H1 (cell line): ENCODE measurements at regions not wholly inside any gene's neighbourhood (a gene's known extent, or its start where the extent isn't known, plus 50 kb on each side); places are given as distances from the start of the nearest gene placed in this dataset.

ENCODE experiments used
- CTCF ChIA-PET: fragments of 300-600 bp; sonication (Branson Sonifier 250); formaldehyde crosslinking; loops from one replicate; lab custom pipeline; 2021; ENCODE audit not compliant: partially characterized antibody; lab: Charles Lee
- POLR2A ChIA-PET: fragments of 300-600 bp; sonication (Branson Sonifier 250); formaldehyde crosslinking; loops from one replicate; lab custom pipeline; 2021; ENCODE audit warnings: inconsistent platforms; ENCODE audit not compliant: partially characterized antibody; lab: Charles Lee
- DNase-seq, 2 experiments: peaks; one replicate each; pipeline versions ENCODE4 v3.0.0 to v3.0.0-alpha.2; 2010 to 2022; ENCODE audit warnings: low spot score in 2 of 2, low read depth in 1 of 2, mixed read lengths in 1 of 2
- FAIRE-seq: peaks from 2 replicates; lab custom pipeline; 2011; peaks lifted over from hg19 to GRCh38; lab: Jason Lieb, UNC
- H2AFZ ChIP-seq: 2 replicates; pipeline ENCODE4 v1.8.1; 2012; ENCODE audit warnings: low read length, inconsistent platforms
- H2AK5ac ChIP-seq: 2 replicates; pipeline ENCODE4 v1.6.1; 2013; ENCODE audit warnings: low read depth, low read length
- H2BK120ac ChIP-seq: replicated peaks from 2 replicates; pipeline ENCODE3; 2013; ENCODE audit warnings: low read depth, low read length, inconsistent platforms
- H2BK12ac ChIP-seq: 2 replicates; pipeline ENCODE4 v1.6.1; 2013; ENCODE audit warnings: low read depth, low read length
- H2BK15ac ChIP-seq: 2 replicates; pipeline ENCODE4 v1.6.1; 2013; ENCODE audit warnings: low read length
- H2BK20ac ChIP-seq: 2 replicates; pipeline ENCODE4 v1.6.1; 2013; ENCODE audit warnings: low read length
- H2BK5ac ChIP-seq: 2 replicates; pipeline ENCODE4 v1.6.1; 2013; ENCODE audit warnings: low read depth, low read length
- H3K14ac ChIP-seq: 2 replicates; pipeline ENCODE4 v1.6.1; 2013; ENCODE audit warnings: inconsistent platforms; ENCODE audit not compliant: insufficient read length
- H3K18ac ChIP-seq: 2 replicates; pipeline ENCODE4 v1.6.1; 2013; ENCODE audit warnings: low read length; ENCODE audit errors: extremely low read depth
- H3K23ac ChIP-seq: 2 replicates; pipeline ENCODE4 v1.6.1; 2013; ENCODE audit warnings: inconsistent platforms; ENCODE audit not compliant: insufficient read length
- H3K23me2 ChIP-seq: 2 replicates; pipeline ENCODE4 v1.6.1; 2013; ENCODE audit warnings: low read depth, low read length
- H3K27ac ChIP-seq: 2 replicates; pipeline ENCODE4 v1.6.1; 2011; ENCODE audit warnings: low read depth, low read length, inconsistent platforms
- H3K27me3 ChIP-seq, 4 experiments: replicated peaks in 1 of 4; 1 replicate in 1 of 4; 2 replicates in 3 of 4; pipeline versions ENCODE4 v1.6.1 to v1.8.1; 2011 to 2013; ENCODE audit warnings: low read length in 3 of 4, mild to moderate bottlenecking in 3 of 4, inconsistent platforms in 2 of 4, mixed read lengths in 2 of 4, moderate library complexity in 1 of 4; ENCODE audit not compliant: control insufficient read depth in 3 of 4, insufficient read depth in 3 of 4; ENCODE audit errors: extremely low read depth in 1 of 4
- H3K36me3 ChIP-seq, 4 experiments: 2 replicates each; pipeline versions ENCODE4 v1.6.1 to v1.8.1; 2011 to 2013; ENCODE audit warnings: mild to moderate bottlenecking in 4 of 4, low read length in 3 of 4, moderate library complexity in 2 of 4, control low read depth in 1 of 4, inconsistent platforms in 1 of 4; ENCODE audit not compliant: insufficient read depth in 4 of 4, control insufficient read depth in 2 of 4
- H3K4ac ChIP-seq: replicated peaks from 2 replicates; pipeline ENCODE3; 2013; ENCODE audit warnings: low read length, low read depth, mixed read lengths, inconsistent platforms; ENCODE audit not compliant: insufficient read length
- H3K4me1 ChIP-seq, 4 experiments: replicated peaks in 1 of 4; 1 replicate in 1 of 4; 2 replicates in 3 of 4; pipeline versions ENCODE4 v1.6.1 to v1.8.1; 2011 to 2013; ENCODE audit warnings: low read length in 3 of 4, inconsistent platforms in 2 of 4, mixed read lengths in 1 of 4; ENCODE audit not compliant: insufficient read depth in 4 of 4, control insufficient read depth in 3 of 4
- H3K4me2 ChIP-seq, 2 experiments: 2 replicates each; pipeline versions ENCODE4 v1.6.1 to v1.8.1; 2011 to 2013; ENCODE audit warnings: low read depth in 2 of 2, low read length in 2 of 2, control low read depth in 1 of 2, inconsistent platforms in 1 of 2, mild to moderate bottlenecking in 1 of 2; ENCODE audit not compliant: insufficient read depth in 1 of 2
- H3K4me3 ChIP-seq, 4 experiments: fragments of 200-600, 300-600 bp in 1 of 4; sonication (generic), shearing (Covaris generic), sonication (Bioruptor Twin) in 1 of 4; 2 replicates each; pipeline versions ENCODE4 v1.5.1 to v1.8.1; 2011 to 2016; ENCODE audit warnings: low read length in 4 of 4, low read depth in 3 of 4, control low read depth in 2 of 4, inconsistent platforms in 2 of 4, mild to moderate bottlenecking in 2 of 4, mixed read lengths in 1 of 4, moderate library complexity in 1 of 4; ENCODE audit not compliant: insufficient read depth in 2 of 4; ENCODE audit errors: extremely low read depth in 1 of 4
- H3K56ac ChIP-seq: replicated peaks from 2 replicates; pipeline ENCODE3; 2013; ENCODE audit warnings: low read depth, mild to moderate bottlenecking, mixed read lengths, low read length, inconsistent platforms; ENCODE audit not compliant: insufficient read length
- H3K79me1 ChIP-seq: 2 replicates; pipeline ENCODE4 v1.6.1; 2013; ENCODE audit warnings: low read depth, low read length, control low read depth
- H3K79me2 ChIP-seq, 2 experiments: 2 replicates each; pipeline versions ENCODE4 v1.6.1 to v1.8.1; 2012 to 2013; ENCODE audit warnings: low read length in 2 of 2, mild to moderate bottlenecking in 2 of 2, inconsistent platforms in 1 of 2; ENCODE audit not compliant: insufficient read depth in 2 of 2, control insufficient read depth in 1 of 2
- H3K9ac ChIP-seq, 4 experiments: replicated peaks in 1 of 4; 1 replicate in 1 of 4; 2 replicates in 3 of 4; pipeline versions ENCODE4 v1.6.1 to v1.8.1; 2011 to 2013; ENCODE audit warnings: low read depth in 3 of 4, low read length in 3 of 4, control low read depth in 2 of 4, mild to moderate bottlenecking in 2 of 4, moderate library complexity in 2 of 4, inconsistent platforms in 1 of 4; ENCODE audit errors: extremely low read depth in 1 of 4
- H3K9me3 ChIP-seq, 2 experiments: 2 replicates each; pipeline versions ENCODE4 v1.6.1 to v1.8.1; 2012 to 2013; ENCODE audit warnings: mild to moderate bottlenecking in 2 of 2, moderate library complexity in 2 of 2, control low read depth in 1 of 2, inconsistent platforms in 1 of 2, low read depth in 1 of 2, low read length in 1 of 2, mixed read lengths in 1 of 2; ENCODE audit not compliant: insufficient read depth in 2 of 2
- H4K20me1 ChIP-seq, 2 experiments: replicated peaks in 1 of 2; 2 replicates each; pipeline versions ENCODE3 to v1.8.1; 2011 to 2013; ENCODE audit warnings: inconsistent platforms in 2 of 2, low read length in 2 of 2, mild to moderate bottlenecking in 1 of 2; ENCODE audit not compliant: insufficient read depth in 2 of 2, control insufficient read depth in 1 of 2
- H4K5ac ChIP-seq: 2 replicates; pipeline ENCODE4 v1.6.1; 2013; ENCODE audit warnings: low read length, low read depth, mixed read lengths, inconsistent platforms; ENCODE audit not compliant: insufficient read length
- H4K8ac ChIP-seq: 2 replicates; pipeline ENCODE4 v1.8.0; 2013; ENCODE audit warnings: mild to moderate bottlenecking, moderate library complexity, low read length, inconsistent platforms; ENCODE audit not compliant: insufficient read depth; ENCODE audit errors: extremely low read depth
- H4K91ac ChIP-seq: replicated peaks from 2 replicates; pipeline ENCODE3; 2013; ENCODE audit warnings: low read length, mixed read lengths, inconsistent platforms; ENCODE audit not compliant: insufficient read length
- BCL11A ChIP-seq, 2 experiments: IDR thresholded peaks; one replicate each; pipeline ENCODE4 v1.6.1; 2011; ENCODE audit warnings: low read depth in 2 of 2, low read length in 2 of 2, mild to moderate bottlenecking in 2 of 2
- BRCA1 ChIP-seq: IDR thresholded peaks from 2 replicates; pipeline ENCODE4 v1.6.1; 2012; ENCODE audit warnings: low read depth, low read length, improper control_type of control experiment
- GTF2F1 ChIP-seq: IDR thresholded peaks from 2 replicates; pipeline ENCODE4 v1.6.1; 2012; ENCODE audit warnings: low read depth, low read length, improper control_type of control experiment, borderline replicate concordance
- HDAC2 ChIP-seq, 2 experiments: fragments of 300-600 bp in 1 of 2; sonication (generic) in 1 of 2; IDR thresholded peaks; 2 replicates each; pipeline ENCODE4 v1.6.1; 2011 to 2012; ENCODE audit warnings: low read depth in 2 of 2, low read length in 2 of 2, mild to moderate bottlenecking in 2 of 2, moderate library complexity in 2 of 2, borderline replicate concordance in 1 of 2, inconsistent platforms in 1 of 2
- KDM4A ChIP-seq: IDR thresholded peaks from one replicate; pipeline ENCODE4 v1.7.1; 2012; ENCODE audit warnings: low read depth, mild to moderate bottlenecking, moderate library complexity, low read length, inconsistent platforms; ENCODE audit not compliant: severe bottlenecking
- PHF8 ChIP-seq: fragments of 200-600 bp; sonication (generic); conservative IDR thresholded peaks from 2 replicates; pipeline ENCODE4 v1.7.1; 2012; ENCODE audit warnings: low read depth, mild to moderate bottlenecking, inconsistent platforms, low read length, moderate library complexity
- POLR2AphosphoS5 ChIP-seq: IDR thresholded peaks from 2 replicates; pipeline ENCODE4 v1.6.1; 2011; ENCODE audit warnings: low read depth, low read length
- RAD21 ChIP-seq, 2 experiments: IDR thresholded peaks in 1 of 2; conservative IDR thresholded peaks in 1 of 2; 2 replicates each; pipeline ENCODE4 v1.6.1; 2011; ENCODE audit warnings: low read depth in 2 of 2, low read length in 2 of 2, improper control_type of control experiment in 1 of 2, inconsistent platforms in 1 of 2, mild to moderate bottlenecking in 1 of 2, moderate library complexity in 1 of 2
- RBBP5 ChIP-seq: IDR thresholded peaks from 2 replicates; pipeline ENCODE4 v1.7.1; 2012; ENCODE audit warnings: low read depth, mild to moderate bottlenecking, inconsistent platforms, low read length, moderate library complexity, borderline replicate concordance
- SIX5 ChIP-seq: IDR thresholded peaks from 2 replicates; pipeline ENCODE4 v1.6.1; 2011; ENCODE audit warnings: mild to moderate bottlenecking, low read depth, low read length
- SP4 ChIP-seq: IDR thresholded peaks from 2 replicates; pipeline ENCODE4 v1.6.1; 2012; ENCODE audit warnings: low read length, inconsistent platforms
- TCF12 ChIP-seq: IDR thresholded peaks from 2 replicates; pipeline ENCODE4 v1.6.1; 2011; ENCODE audit warnings: low read depth, mild to moderate bottlenecking, low read length
- TF ChIP-seq, protein P1 (sequence below), 3 experiments: IDR thresholded peaks; 1 replicate in 2 of 3; 2 replicates in 1 of 3; pipeline versions ENCODE4 v1.5.1 to v1.6.1; 2011; ENCODE audit warnings: low read length in 3 of 3, mild to moderate bottlenecking in 3 of 3, inconsistent platforms in 2 of 3, low read depth in 1 of 3, moderate library complexity in 1 of 3; ENCODE audit not compliant: insufficient read depth in 1 of 3; ENCODE audit errors: control extremely low read depth in 1 of 3

DNA sequence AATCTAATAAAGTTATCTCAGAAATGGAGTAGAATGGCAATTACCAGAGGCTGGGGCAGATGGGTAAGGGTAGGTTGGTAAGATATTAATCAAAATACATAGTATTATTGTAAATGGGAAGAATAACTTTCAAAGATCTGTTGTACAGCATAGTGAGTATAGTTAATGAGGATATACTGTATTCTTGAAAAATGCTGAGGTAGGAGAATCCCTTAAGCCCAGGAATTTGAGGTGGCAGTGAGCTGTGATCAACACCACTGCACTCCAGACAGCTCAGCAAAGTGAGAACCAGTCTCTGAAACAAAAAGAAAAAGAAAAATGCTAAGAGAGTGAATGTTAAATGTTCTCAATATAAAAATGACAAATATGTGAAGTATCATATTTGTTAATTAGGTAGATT, 1033.7 kb downstream of the KCNT2 start:
- H4K20me1 ChIP-seq = no peaks in the 10 kb centered on the region
- H3K4me2 ChIP-seq = no peak overlapping the region
- CTCF ChIA-PET = no interaction called here
- FAIRE-seq = no peak
- H3K79me1 ChIP-seq = no peaks in the 10 kb centered on the region
- H3K79me2 ChIP-seq = no peaks in the 10 kb centered on the region
- no peak overlapping the region for H2BK15ac ChIP-seq
- H2AK5ac ChIP-seq = no peak overlapping the region
- H3K36me3 ChIP-seq = no peaks in the 10 kb centered on the region
- no peak overlapping the region for H4K91ac ChIP-seq
- no peaks in the 10 kb centered on the region for H3K4me1 ChIP-seq
- no peaks in the 10 kb centered on the region for H3K27me3 ChIP-seq
- no peak overlapping the region for H3K18ac ChIP-seq
- H2BK5ac ChIP-seq = no peak overlapping the region
- POLR2A ChIA-PET = no interaction called here
- H3K14ac ChIP-seq = no peak overlapping the region
- H3K4me3 ChIP-seq = no peak overlapping the region
- no peak overlapping the region for H3K56ac ChIP-seq
- H4K5ac ChIP-seq = no peak overlapping the region
- no peaks in the 10 kb centered on the region for H3K9me3 ChIP-seq
- H3K4ac ChIP-seq = no peak overlapping the region
- no peaks in the 10 kb centered on the region for H3K23me2 ChIP-seq
- H3K23ac ChIP-seq = no peak overlapping the region
- no peak overlapping the region for H2BK120ac ChIP-seq
- no peak overlapping the region for H3K9ac ChIP-seq
- no peak overlapping the region for H2BK20ac ChIP-seq
- no peak for DNase-seq
- no peak overlapping the region for H3K27ac ChIP-seq
- no peak overlapping the region for H4K8ac ChIP-seq
- no peak overlapping the region for H2AFZ ChIP-seq
- H2BK12ac ChIP-seq = no peak overlapping the region
- TF ChIP-seq SIX5 = no peak
- TF ChIP-seq HDAC2 (IDR thresholded peaks at IDR 0.05; ENCODE audit: borderline replicate concordance in 1 of 2, low read depth in 2 of 2, low read length in 2 of 2) = no peak
- no peak for TF ChIP-seq RBBP5
- TF ChIP-seq, protein P1, sequence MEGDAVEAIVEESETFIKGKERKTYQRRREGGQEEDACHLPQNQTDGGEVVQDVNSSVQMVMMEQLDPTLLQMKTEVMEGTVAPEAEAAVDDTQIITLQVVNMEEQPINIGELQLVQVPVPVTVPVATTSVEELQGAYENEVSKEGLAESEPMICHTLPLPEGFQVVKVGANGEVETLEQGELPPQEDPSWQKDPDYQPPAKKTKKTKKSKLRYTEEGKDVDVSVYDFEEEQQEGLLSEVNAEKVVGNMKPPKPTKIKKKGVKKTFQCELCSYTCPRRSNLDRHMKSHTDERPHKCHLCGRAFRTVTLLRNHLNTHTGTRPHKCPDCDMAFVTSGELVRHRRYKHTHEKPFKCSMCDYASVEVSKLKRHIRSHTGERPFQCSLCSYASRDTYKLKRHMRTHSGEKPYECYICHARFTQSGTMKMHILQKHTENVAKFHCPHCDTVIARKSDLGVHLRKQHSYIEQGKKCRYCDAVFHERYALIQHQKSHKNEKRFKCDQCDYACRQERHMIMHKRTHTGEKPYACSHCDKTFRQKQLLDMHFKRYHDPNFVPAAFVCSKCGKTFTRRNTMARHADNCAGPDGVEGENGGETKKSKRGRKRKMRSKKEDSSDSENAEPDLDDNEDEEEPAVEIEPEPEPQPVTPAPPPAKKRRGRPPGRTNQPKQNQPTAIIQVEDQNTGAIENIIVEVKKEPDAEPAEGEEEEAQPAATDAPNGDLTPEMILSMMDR (IDR thresholded peaks at IDR 0.05; ENCODE audit: control extremely low read depth in 1 of 3, insufficient read depth in 1 of 3, low read depth in 1 of 3, low read length in 3 of 3) = no peak
- TF ChIP-seq SP4 = no peak
- TF ChIP-seq RAD21 (IDR thresholded peaks at IDR 0.05 in 1 of 2, conservative IDR thresholded peaks at IDR 0.05 in 1 of 2; ENCODE audit: low read depth in 2 of 2, low read length in 2 of 2) = no peak
- no peak for TF ChIP-seq PHF8
- no peak for TF ChIP-seq POLR2AphosphoS5
- no peak for TF ChIP-seq TCF12
- TF ChIP-seq BRCA1 = no peak
- no peak for TF ChIP-seq KDM4A
- no peak for TF ChIP-seq BCL11A (IDR thresholded peaks at IDR 0.05; ENCODE audit: low read depth in 2 of 2, low read length in 2 of 2)
- TF ChIP-seq GTF2F1 = no peak
